Naive thymus-derived CD4-positive, alpha-beta T cell (primary cell): ENCODE measurements at regions not wholly inside any gene's neighbourhood (a gene's known extent, or its start where the extent isn't known, plus 50 kb on each side); places are given as distances from the start of the nearest gene placed in this dataset.

ENCODE experiments used
- ATAC-seq: fragments of 150-1000 bp; cut with Tn5 transposase; 2 replicates; pipeline ENCODE4 v1.10.0; 2021; ENCODE audit warnings: mild to moderate bottlenecking, moderate library complexity
- CTCF ChIA-PET: fragments of 350-600 bp; sonication (Branson Sonifier 250); formaldehyde crosslinking; loops from one replicate; lab custom pipeline; 2021; ENCODE audit warnings: antibody characterized with exemption; lab: Charles Lee
- POLR2A ChIA-PET: fragments of 350-600 bp; sonication (Branson Sonifier 250); formaldehyde crosslinking; loops from one replicate; lab custom pipeline; 2021; ENCODE audit warnings: antibody characterized with exemption, inconsistent platforms; lab: Charles Lee
- DNase-seq, 9 donors: peaks; one replicate each; pipeline versions ENCODE4 v3.0.0 to v3.0.0-alpha.2; 2020 to 2022; ENCODE audit warnings: mixed read lengths in 1 of 9
- H3K27ac ChIP-seq: one replicate; pipeline ENCODE4 v1.7.0; 2013; ENCODE audit warnings: mild to moderate bottlenecking, low read depth, low read length, moderate library complexity
- H3K27me3 ChIP-seq, 2 donors: one replicate each; pipeline ENCODE4 v1.7.0; 2013; ENCODE audit warnings: low read length in 2 of 2, mild to moderate bottlenecking in 2 of 2, moderate library complexity in 2 of 2; ENCODE audit not compliant: control insufficient read depth in 2 of 2, insufficient read depth in 2 of 2
- H3K36me3 ChIP-seq, 3 experiments: 1 replicate in 2 of 3; 2 replicates in 1 of 3; pipeline ENCODE4 v1.7.0; 2013; ENCODE audit warnings: low read length in 3 of 3, mild to moderate bottlenecking in 3 of 3, moderate library complexity in 1 of 3; ENCODE audit not compliant: insufficient read depth in 3 of 3, control insufficient read depth in 2 of 3
- H3K4me1 ChIP-seq, 2 donors: one replicate each; pipeline ENCODE4 v1.7.0; 2013; ENCODE audit warnings: low read length in 2 of 2, mild to moderate bottlenecking in 2 of 2, moderate library complexity in 1 of 2; ENCODE audit not compliant: control insufficient read depth in 2 of 2, insufficient read depth in 2 of 2
- H3K4me3 ChIP-seq: 2 replicates; pipeline ENCODE4 v1.7.0; 2013; ENCODE audit warnings: mild to moderate bottlenecking, low read length
- H3K9me3 ChIP-seq, 3 experiments: 1 replicate in 2 of 3; 2 replicates in 1 of 3; pipeline ENCODE4 v1.7.0; 2013; ENCODE audit warnings: low read length in 3 of 3; ENCODE audit not compliant: control insufficient read depth in 2 of 3
- H3K27ac Mint-ChIP-seq, 9 donors: one replicate each; pipeline ENCODE4 v1.8.0; 2020 to 2022; ENCODE audit warnings: mixed read lengths in 9 of 9, mild to moderate bottlenecking in 8 of 9, moderate library complexity in 5 of 9, inconsistent platforms in 2 of 9
- H3K27me3 Mint-ChIP-seq, 5 donors: one replicate each; pipeline ENCODE4 v1.8.0; 2021 to 2022; ENCODE audit warnings: mixed read lengths in 5 of 5, mild to moderate bottlenecking in 1 of 5
- H3K36me3 Mint-ChIP-seq, 5 donors: one replicate each; pipeline ENCODE4 v1.8.0; 2020 to 2022; ENCODE audit warnings: mixed read lengths in 5 of 5, mild to moderate bottlenecking in 3 of 5, inconsistent platforms in 1 of 5
- H3K4me1 Mint-ChIP-seq, 7 donors: one replicate each; pipeline ENCODE4 v1.8.0; 2020 to 2022; ENCODE audit warnings: mixed read lengths in 7 of 7, mild to moderate bottlenecking in 3 of 7, inconsistent platforms in 1 of 7
- H3K4me3 Mint-ChIP-seq, 10 donors: one replicate each; pipeline ENCODE4 v1.8.0; 2020 to 2022; ENCODE audit warnings: mild to moderate bottlenecking in 10 of 10, mixed read lengths in 10 of 10, moderate library complexity in 6 of 10, inconsistent platforms in 2 of 10
- H3K9me3 Mint-ChIP-seq, 11 donors: one replicate each; pipeline ENCODE4 v1.8.0; 2020 to 2022; ENCODE audit warnings: mixed read lengths in 11 of 11, mild to moderate bottlenecking in 4 of 11, inconsistent platforms in 1 of 11, moderate library complexity in 1 of 11
- intact Hi-C, 2 donors: fragments of 100-400 bp; cut with micrococcal nuclease; formaldehyde crosslinking; loops; one replicate each; pipeline ENCODE4 v1.15.1; 2023

GRCh38 chr7:46480619-46481018 lies 559.5 kb upstream of the IGFBP3 start:
- H3K27ac Mint-ChIP-seq: no peak overlapping the region

GRCh38 chr7:46479680-46480079 lies 558.6 kb upstream of the IGFBP3 start:
- DNase-seq: no peak

More at GRCh38 chr7:46480619-46481018, 559.5 kb upstream of the IGFBP3 start:
- ChIA-PET CTCF (no interaction called here), POLR2A (no interaction called here)
- intact Hi-C loops: no loop called here
- H3K9me3 ChIP-seq: no peaks in the 10 kb centered on the region
- H3K9me3 Mint-ChIP-seq: peaks cover 4 to 22% (median 12%) of the 10 kb centered on the region in 11 donors
- no peak overlapping the region for H3K4me3 Mint-ChIP-seq
- peaks cover 0 to 3% of the 10 kb centered on the region in 2 donors for H3K27me3 ChIP-seq
- H3K4me3 ChIP-seq: no peak overlapping the region
- peaks cover 0 to 5% (median 0%) of the 10 kb centered on the region in 5 donors for H3K36me3 Mint-ChIP-seq
- H3K36me3 ChIP-seq: no peaks in the 10 kb centered on the region
- H3K4me1 ChIP-seq: no peaks in the 10 kb centered on the region
- no peaks in the 10 kb centered on the region for H3K27me3 Mint-ChIP-seq
- DNase-seq (no peak), ATAC-seq (no peak)
- H3K27ac ChIP-seq: no peak overlapping the region
- H3K4me1 Mint-ChIP-seq: no peaks in the 10 kb centered on the region

GRCh38 chr7:46478046-46478445 lies 557.0 kb upstream of the IGFBP3 start:
- CTCF ChIA-PET: no interaction called here
- no peaks in the 10 kb centered on the region for H3K4me1 ChIP-seq
- no peaks in the 10 kb centered on the region for H3K36me3 ChIP-seq
- H3K9me3 ChIP-seq: no peaks in the 10 kb centered on the region
- peaks cover 4 to 34% (median 14%) of the 10 kb centered on the region in 11 donors for H3K9me3 Mint-ChIP-seq
- ATAC-seq: no peak
- H3K27me3 ChIP-seq: no peaks in the 10 kb centered on the region
- H3K4me3 Mint-ChIP-seq: no peak overlapping the region
- no peak overlapping the region for H3K27ac Mint-ChIP-seq
- no peaks in the 10 kb centered on the region for H3K4me1 Mint-ChIP-seq
- no peaks in the 10 kb centered on the region for H3K36me3 Mint-ChIP-seq
- H3K27me3 Mint-ChIP-seq: no peaks in the 10 kb centered on the region
- intact Hi-C loops: no loop called here
- no peak for DNase-seq
- no peak overlapping the region for H3K27ac ChIP-seq
- H3K4me3 ChIP-seq: no peak overlapping the region
- POLR2A ChIA-PET: no interaction called here

More at GRCh38 chr7:46479680-46480079, 558.6 kb upstream of the IGFBP3 start:
- Mint-ChIP-seq H3K27me3 (no peaks in the 10 kb centered on the region), H3K27ac (no peak overlapping the region), H3K36me3 (peaks cover 0 to 5% (median 0%) of the 10 kb centered on the region in 5 donors), H3K4me3 (no peak overlapping the region), H3K4me1 (no peaks in the 10 kb centered on the region), H3K9me3 (peaks cover 4 to 30% (median 14%) of the 10 kb centered on the region in 11 donors)
- Histone ChIP-seq H3K4me1 (no peaks in the 10 kb centered on the region), H3K27me3 (peaks cover 0 to 3% of the 10 kb centered on the region in 2 donors), H3K36me3 (no peaks in the 10 kb centered on the region), H3K27ac (no peak overlapping the region), H3K4me3 (no peak overlapping the region), H3K9me3 (no peaks in the 10 kb centered on the region)
- no peak for ATAC-seq
- POLR2A ChIA-PET: no interaction called here
- CTCF ChIA-PET: no interaction called here
- intact Hi-C loops: no loop called here

- Histone ChIP-seq H3K4me3 (no peak overlapping the region), H3K27ac (no peak overlapping the region), H3K4me1 (no peaks in the 10 kb centered on the region), H3K9me3 (peaks cover 4 to 59% (median 8%) of the 10 kb centered on the region in 3 experiments), H3K27me3 (no peaks in the 10 kb centered on the region), H3K36me3 (no peaks in the 10 kb centered on the region)
- peaks cover 15 to 94% (median 42%) of the 10 kb centered on the region in 11 donors for H3K9me3 Mint-ChIP-seq
- H3K27me3 Mint-ChIP-seq: no peaks in the 10 kb centered on the region
- ATAC-seq (no peak), DNase-seq (no peak)
- no peak overlapping the region for H3K27ac Mint-ChIP-seq
- CTCF ChIA-PET: no interaction called here
- POLR2A ChIA-PET: no interaction called here
- peaks cover 0 to 12% (median 4%) of the 10 kb centered on the region in 5 donors for H3K36me3 Mint-ChIP-seq
- no peaks in the 10 kb centered on the region for H3K4me1 Mint-ChIP-seq
- intact Hi-C loops: no loop called here
- no peak overlapping the region for H3K4me3 Mint-ChIP-seq
Observed at GRCh38 chr7:46468753-46469356, 547.8 kb upstream of the IGFBP3 start.

- DNase-seq: no peak
- Mint-ChIP-seq H3K9me3 (peaks cover 19 to 78% (median 32%) of the 10 kb centered on the region in 11 donors), H3K36me3 (peaks cover 0 to 6% (median 4%) of the 10 kb centered on the region in 5 donors), H3K27ac (no peak overlapping the region), H3K4me1 (no peaks in the 10 kb centered on the region), H3K4me3 (no peak overlapping the region), H3K27me3 (no peaks in the 10 kb centered on the region)
- Histone ChIP-seq H3K4me3 (no peak overlapping the region), H3K27ac (no peak overlapping the region), H3K27me3 (no peaks in the 10 kb centered on the region), H3K9me3 (peaks cover 0 to 33% (median 0%) of the 10 kb centered on the region in 3 experiments), H3K4me1 (no peaks in the 10 kb centered on the region), H3K36me3 (no peaks in the 10 kb centered on the region)
- CTCF ChIA-PET: no interaction called here
- ATAC-seq: no peak
- POLR2A ChIA-PET: no interaction called here
- intact Hi-C loops: no loop called here
Observed at GRCh38 chr7:46463170-46463569, 542.1 kb upstream of the IGFBP3 start.

- H3K4me3 ChIP-seq: no peak overlapping the region
- no peaks in the 10 kb centered on the region for H3K27me3 ChIP-seq
- H3K27ac ChIP-seq: no peak overlapping the region
- H3K27ac Mint-ChIP-seq: no peak overlapping the region
- no peaks in the 10 kb centered on the region for H3K4me1 ChIP-seq
- peaks cover 10 to 59% (median 21%) of the 10 kb centered on the region in 11 donors for H3K9me3 Mint-ChIP-seq
- ChIA-PET CTCF (no interaction called here), POLR2A (no interaction called here)
- no peaks in the 10 kb centered on the region for H3K36me3 Mint-ChIP-seq
- peaks cover 0 to 15% (median 0%) of the 10 kb centered on the region in 3 experiments for H3K9me3 ChIP-seq
- DNase-seq: no peak
- no peak for ATAC-seq
- H3K27me3 Mint-ChIP-seq: no peaks in the 10 kb centered on the region
- no peaks in the 10 kb centered on the region for H3K36me3 ChIP-seq
- H3K4me1 Mint-ChIP-seq: no peaks in the 10 kb centered on the region
- intact Hi-C loops: no loop called here
- no peak overlapping the region for H3K4me3 Mint-ChIP-seq
Observed at GRCh38 chr7:46461334-46461777, 540.3 kb upstream of the IGFBP3 start.

GRCh38 chr7:46459942-46460341 lies 538.9 kb upstream of the IGFBP3 start:
- H3K9me3 Mint-ChIP-seq: peaks cover 8 to 49% (median 20%) of the 10 kb centered on the region in 11 donors
- H3K4me1 Mint-ChIP-seq: peaks cover 0 to 2% (median 0%) of the 10 kb centered on the region in 7 donors
- Histone ChIP-seq H3K27me3 (no peaks in the 10 kb centered on the region), H3K27ac (no peak overlapping the region), H3K4me1 (no peaks in the 10 kb centered on the region), H3K4me3 (no peak overlapping the region), H3K36me3 (no peaks in the 10 kb centered on the region), H3K9me3 (peaks cover 0 to 13% (median 0%) of the 10 kb centered on the region in 3 experiments)
- no peak overlapping the region for H3K4me3 Mint-ChIP-seq
- ChIA-PET CTCF (no interaction called here), POLR2A (no interaction called here)
- no peak overlapping the region for H3K27ac Mint-ChIP-seq
- no peaks in the 10 kb centered on the region for H3K27me3 Mint-ChIP-seq
- DNase-seq: no peak
- H3K36me3 Mint-ChIP-seq: no peaks in the 10 kb centered on the region
- no peak for ATAC-seq
- intact Hi-C loops: no loop called here
